ENCODE measurements at regions not wholly inside any gene's neighbourhood (a gene's known extent, or its start where the extent isn't known, plus 50 kb on each side); places are given as distances from the start of the nearest gene placed in this dataset.
A peak's percentile ranks its signal among the peaks of the same experiment; 100 is the strongest.
"Not testable (repeated sequence)": the region's sequence is repeated elsewhere in the genome, so short reads cannot be mapped to it uniquely, and the experiment has no call there.

DNA sequence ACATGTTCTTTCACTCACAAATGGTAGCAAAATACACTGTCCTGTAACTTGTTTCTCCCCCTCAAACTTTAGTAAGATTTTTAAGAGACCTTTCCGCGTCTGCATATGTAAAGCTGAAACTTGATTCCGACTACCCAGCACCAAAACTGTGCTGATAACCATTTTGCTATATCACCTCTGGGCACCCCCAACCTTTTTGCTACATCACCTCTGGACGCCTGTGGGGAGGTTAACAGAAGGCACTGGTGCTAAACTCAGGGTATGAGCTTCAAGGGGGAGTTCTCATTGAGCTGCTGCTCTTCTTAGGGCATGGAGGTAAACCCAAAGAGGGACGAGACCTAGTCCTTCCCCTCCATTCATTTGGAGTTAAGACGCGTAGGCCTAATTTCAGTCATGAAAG lies 67.6 kb upstream of the NFE2L3 start:
- peaks cover 0 to 1% (median 0%) of the 10 kb centered on the region in 4 donors for H3K4me1 ChIP-seq
- TF ChIP-seq EP300 (IDR thresholded peaks at IDR 0.05), result no peak
- no peak for TF ChIP-seq POLR2AphosphoS5 (IDR thresholded peaks at IDR 0.05)
- TF ChIP-seq, protein P1, sequence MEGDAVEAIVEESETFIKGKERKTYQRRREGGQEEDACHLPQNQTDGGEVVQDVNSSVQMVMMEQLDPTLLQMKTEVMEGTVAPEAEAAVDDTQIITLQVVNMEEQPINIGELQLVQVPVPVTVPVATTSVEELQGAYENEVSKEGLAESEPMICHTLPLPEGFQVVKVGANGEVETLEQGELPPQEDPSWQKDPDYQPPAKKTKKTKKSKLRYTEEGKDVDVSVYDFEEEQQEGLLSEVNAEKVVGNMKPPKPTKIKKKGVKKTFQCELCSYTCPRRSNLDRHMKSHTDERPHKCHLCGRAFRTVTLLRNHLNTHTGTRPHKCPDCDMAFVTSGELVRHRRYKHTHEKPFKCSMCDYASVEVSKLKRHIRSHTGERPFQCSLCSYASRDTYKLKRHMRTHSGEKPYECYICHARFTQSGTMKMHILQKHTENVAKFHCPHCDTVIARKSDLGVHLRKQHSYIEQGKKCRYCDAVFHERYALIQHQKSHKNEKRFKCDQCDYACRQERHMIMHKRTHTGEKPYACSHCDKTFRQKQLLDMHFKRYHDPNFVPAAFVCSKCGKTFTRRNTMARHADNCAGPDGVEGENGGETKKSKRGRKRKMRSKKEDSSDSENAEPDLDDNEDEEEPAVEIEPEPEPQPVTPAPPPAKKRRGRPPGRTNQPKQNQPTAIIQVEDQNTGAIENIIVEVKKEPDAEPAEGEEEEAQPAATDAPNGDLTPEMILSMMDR (IDR thresholded peaks at IDR 0.05), result no peak
- TF ChIP-seq POLR2A (IDR thresholded peaks at IDR 0.05), result no peak
- H3K27me3 ChIP-seq, result peaks cover 0 to 70% (median 21%) of the 10 kb centered on the region in 3 donors
- WGBS, 2 donors, result 93 to 95% methylated on average over 7 of the region's 7 CpGs
- intact Hi-C loops (cut with DNase I), result no loop called here
- H3K9me3 ChIP-seq, result no peaks in the 10 kb centered on the region
- H3K27ac ChIP-seq, result no peak overlapping the region
- H3K4me3 ChIP-seq, result no peak overlapping the region
- DNase-seq, result no peak
- H3K36me3 ChIP-seq, result no peaks in the 10 kb centered on the region

DNA sequence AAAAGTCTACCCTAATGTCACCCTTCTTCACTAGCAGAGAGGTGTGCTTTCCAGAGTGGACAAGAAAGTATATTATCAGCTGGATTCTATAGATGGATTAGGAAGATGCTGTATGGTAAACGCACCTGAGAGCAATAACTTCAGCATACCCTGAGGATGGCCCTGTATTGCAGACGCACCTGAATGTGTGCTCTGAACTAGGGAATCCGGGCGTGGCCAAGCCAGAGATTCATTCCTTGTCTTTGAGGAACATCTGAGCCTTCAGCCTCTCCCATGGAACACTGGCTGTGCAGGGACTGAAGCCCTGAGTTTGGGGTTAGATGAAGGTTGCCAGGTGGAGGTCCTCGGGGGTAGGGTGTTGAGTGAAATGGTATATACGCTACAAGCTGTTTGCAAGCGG lies 66.2 kb upstream of the NFE2L3 start:
- H3K4me3 ChIP-seq, result no peak overlapping the region
- DNase-seq, result no peak
- no peaks in the 10 kb centered on the region for H3K9me3 ChIP-seq
- no peaks in the 10 kb centered on the region for H3K36me3 ChIP-seq
- peaks cover 0 to 56% (median 14%) of the 10 kb centered on the region in 3 donors for H3K27me3 ChIP-seq
- intact Hi-C loops (cut with DNase I), result no loop called here
- TF ChIP-seq EP300 (IDR thresholded peaks at IDR 0.05), result no peak
- H3K4me1 ChIP-seq, result peaks cover 0 to 2% (median 0%) of the 10 kb centered on the region in 4 donors
- H3K27ac ChIP-seq, result no peak overlapping the region
- WGBS, 2 donors, result 77 to 92% methylated on average over 7 of the region's 7 CpGs

DNA sequence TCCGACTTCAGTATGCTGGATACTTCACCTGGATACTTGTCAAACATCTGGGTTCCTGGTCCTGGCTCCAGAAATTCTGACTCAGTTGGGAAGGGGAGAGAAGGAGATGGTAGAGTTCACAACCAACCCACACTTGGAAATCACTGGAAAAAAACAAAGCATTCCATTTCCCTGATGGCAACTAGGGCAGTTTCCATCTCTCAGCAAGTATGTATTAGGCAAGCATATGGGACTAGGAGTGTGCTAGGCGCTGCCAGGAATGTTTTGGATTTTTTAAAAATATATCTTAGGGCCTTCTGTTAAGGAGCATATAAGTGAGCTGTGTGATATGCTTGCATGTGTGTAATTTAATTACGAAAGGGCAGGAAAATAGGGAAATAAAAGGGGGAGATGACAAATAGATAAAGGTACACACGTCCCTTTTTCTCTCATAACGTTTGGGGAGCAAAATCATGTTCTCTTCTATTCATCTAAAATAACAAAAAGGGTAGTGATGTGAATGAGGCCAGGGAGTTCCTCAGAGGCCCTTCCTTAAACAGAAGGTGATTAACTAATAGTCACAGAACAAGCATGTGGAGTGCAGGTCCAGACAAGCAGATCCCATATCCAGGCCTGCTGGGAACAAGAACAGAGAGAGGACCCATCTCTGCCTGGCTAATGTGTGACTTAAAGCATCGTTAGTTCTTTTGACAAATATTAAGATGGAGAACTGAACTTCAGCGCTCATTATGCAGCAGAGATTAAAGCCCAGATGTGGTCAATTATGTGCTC lies 64.5 kb upstream of the NFE2L3 start:
- Histone ChIP-seq H3K4me3 (no peak overlapping the region), H3K4me1 (peaks cover 0 to 8% (median 0%) of the 10 kb centered on the region in 4 donors), H3K9me3 (no peaks in the 10 kb centered on the region), H3K27me3 (peaks cover 0 to 48% (median 11%) of the 10 kb centered on the region in 3 donors), H3K36me3 (no peaks in the 10 kb centered on the region), H3K27ac (no peak overlapping the region)
- TF ChIP-seq, protein P1 (IDR thresholded peaks at IDR 0.05), result no peak
- TF ChIP-seq POLR2AphosphoS5 (IDR thresholded peaks at IDR 0.05), result no peak
- no peak for TF ChIP-seq EP300 (IDR thresholded peaks at IDR 0.05)
- no peak for TF ChIP-seq POLR2A (IDR thresholded peaks at IDR 0.05)
- no peak for DNase-seq
- intact Hi-C loops (cut with DNase I), result no loop called here
- WGBS, 2 donors, result 92% methylated on average over 7 of the region's 7 CpGs

DNA sequence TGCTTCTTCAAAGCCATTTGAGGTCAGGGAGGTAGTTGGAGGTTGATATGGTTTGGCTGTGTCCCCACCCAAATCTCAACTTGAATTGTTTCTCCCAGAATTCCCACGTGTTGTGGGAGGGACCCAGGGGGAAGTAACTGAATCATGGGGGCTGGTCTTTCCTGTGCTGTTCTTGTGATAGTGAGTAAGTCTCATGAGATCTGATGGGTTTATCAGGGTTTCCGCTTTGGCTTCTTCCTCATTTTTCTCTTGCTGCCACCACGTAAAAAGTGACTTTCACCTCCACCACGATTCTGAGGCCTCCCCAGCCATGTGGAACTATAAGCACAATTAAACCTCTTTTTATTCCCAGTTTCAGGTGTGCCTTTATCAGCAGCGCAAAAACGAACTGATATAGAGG lies 62.5 kb upstream of the NFE2L3 start:
- H3K4me3 ChIP-seq; DNase-seq; H3K4me1 ChIP-seq; H3K36me3 ChIP-seq; H3K27ac ChIP-seq; H3K9me3 ChIP-seq; intact Hi-C loops (cut with DNase I): not testable (repeated sequence)
- peaks cover 0 to 28% (median 0%) of the 10 kb centered on the region in 3 donors for H3K27me3 ChIP-seq
- 63 to 66% methylated on average over 6 of the region's 6 CpGs for WGBS, 2 donors

DNA sequence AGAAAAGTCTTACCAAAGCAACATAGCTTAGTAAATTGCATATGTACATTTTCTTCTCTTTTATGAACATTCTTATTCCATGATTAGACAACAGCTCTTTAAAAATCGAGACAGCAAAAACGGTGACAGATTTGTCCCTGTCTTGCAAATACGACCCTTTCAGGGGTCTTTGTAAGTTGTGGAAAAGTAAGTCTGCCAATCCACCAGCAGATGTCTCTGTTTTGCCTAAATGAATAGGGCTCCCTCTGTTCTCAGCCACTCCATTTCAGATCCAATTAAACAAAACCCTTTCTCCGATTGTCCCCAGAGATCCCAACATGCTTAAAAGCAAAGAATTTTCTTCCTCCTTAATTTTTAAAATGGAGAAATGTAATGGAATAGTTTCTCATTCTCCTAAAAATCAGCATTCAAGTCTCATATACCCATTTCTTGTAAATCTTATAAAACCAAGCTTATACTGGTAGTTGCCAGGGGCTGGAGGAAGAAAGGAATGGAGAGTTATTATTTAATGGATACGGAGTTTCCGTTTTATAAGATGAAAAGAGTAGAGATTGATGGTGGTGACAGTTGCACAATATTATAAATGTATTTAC lies 61.0 kb upstream of the NFE2L3 start:
- no peak for TF ChIP-seq EP300 (IDR thresholded peaks at IDR 0.05)
- no peak for TF ChIP-seq POLR2A (IDR thresholded peaks at IDR 0.05)
- TF ChIP-seq, protein P1 (IDR thresholded peaks at IDR 0.05), result peak in 3 of 4 experiments; percentile 37 to 58 (median 41)
- peaks cover 0 to 8% (median 0%) of the 10 kb centered on the region in 4 donors for H3K4me1 ChIP-seq
- intact Hi-C loops (cut with DNase I), result loop anchor here (2.0 to 5.0 kb wide), 2 partner anchors 106 to 274 kb away; no protein-coding TSS in a partner anchor
- 4 to 13% methylated on average over 6 of the region's 6 CpGs for WGBS, 2 donors
- no peak overlapping the region for H3K27ac ChIP-seq
- DNase-seq, result no peak
- no peaks in the 10 kb centered on the region for H3K9me3 ChIP-seq
- no peak overlapping the region for H3K4me3 ChIP-seq
- H3K27me3 ChIP-seq, result peaks cover 0 to 13% (median 0%) of the 10 kb centered on the region in 3 donors
- H3K36me3 ChIP-seq, result no peaks in the 10 kb centered on the region

Measured in sigmoid colon (tissue), 6 donors.